CD4-positive, alpha-beta memory T cell (primary cell): ENCODE measurements at regions not wholly inside any gene's neighbourhood (a gene's known extent, or its start where the extent isn't known, plus 50 kb on each side); places are given as distances from the start of the nearest gene placed in this dataset.

ENCODE experiments used
- CTCF ChIA-PET: fragments of 350-600 bp; sonication (Branson Sonifier 250); formaldehyde crosslinking; loops from one replicate; lab custom pipeline; 2021; ENCODE audit warnings: inconsistent platforms; ENCODE audit not compliant: partially characterized antibody; lab: Charles Lee
- POLR2A ChIA-PET: fragments of 350-600 bp; sonication (Branson Sonifier 250); formaldehyde crosslinking; loops from one replicate; lab custom pipeline; 2021; ENCODE audit not compliant: partially characterized antibody; lab: Charles Lee
- DNase-seq, 5 donors: peaks; one replicate each; pipeline versions ENCODE4 v3.0.0 to v3.0.0-alpha.2; 2020 to 2022; ENCODE audit warnings: mixed read lengths in 1 of 5
- H3K27ac ChIP-seq: one replicate; pipeline ENCODE4 v1.7.0; 2013; ENCODE audit warnings: low read depth, low read length
- H3K27me3 ChIP-seq: 2 replicates; pipeline ENCODE4 v1.7.0; 2013; ENCODE audit warnings: mild to moderate bottlenecking, low read length, moderate library complexity; ENCODE audit not compliant: insufficient read depth
- H3K36me3 ChIP-seq: 2 replicates; pipeline ENCODE4 v1.7.0; 2013; ENCODE audit warnings: mild to moderate bottlenecking, low read length, moderate library complexity; ENCODE audit not compliant: insufficient read depth
- H3K4me1 ChIP-seq: 2 replicates; pipeline ENCODE4 v1.7.0; 2013; ENCODE audit warnings: mild to moderate bottlenecking, low read length, moderate library complexity; ENCODE audit not compliant: insufficient read depth
- H3K4me3 ChIP-seq, 2 donors: one replicate each; pipeline ENCODE4 v1.7.0; 2013; ENCODE audit warnings: low read length in 2 of 2, mild to moderate bottlenecking in 1 of 2
- H3K9me3 ChIP-seq, 2 donors: one replicate each; pipeline ENCODE4 v1.7.0; 2013; ENCODE audit warnings: low read length in 2 of 2, control low read depth in 1 of 2; ENCODE audit not compliant: control insufficient read depth in 1 of 2
- H3K27ac Mint-ChIP-seq, 7 donors: one replicate each; pipeline ENCODE4 v1.8.0; 2020 to 2021; ENCODE audit warnings: mixed read lengths in 7 of 7, mild to moderate bottlenecking in 6 of 7, inconsistent platforms in 3 of 7, moderate library complexity in 3 of 7
- H3K27me3 Mint-ChIP-seq, 2 donors: one replicate each; pipeline ENCODE4 v1.8.0; 2020 to 2021; ENCODE audit warnings: mixed read lengths in 2 of 2
- H3K36me3 Mint-ChIP-seq, 2 donors: one replicate each; pipeline ENCODE4 v1.8.0; 2020 to 2021; ENCODE audit warnings: mixed read lengths in 2 of 2, inconsistent platforms in 1 of 2, mild to moderate bottlenecking in 1 of 2
- H3K4me1 Mint-ChIP-seq, 4 donors: one replicate each; pipeline ENCODE4 v1.8.0; 2020 to 2021; ENCODE audit warnings: mixed read lengths in 4 of 4, mild to moderate bottlenecking in 1 of 4
- H3K4me3 Mint-ChIP-seq, 8 donors: one replicate each; pipeline ENCODE4 v1.8.0; 2020 to 2021; ENCODE audit warnings: mixed read lengths in 8 of 8, mild to moderate bottlenecking in 7 of 8, moderate library complexity in 6 of 8, inconsistent platforms in 3 of 8
- H3K9me3 Mint-ChIP-seq, 8 donors: one replicate each; pipeline ENCODE4 v1.8.0; 2020 to 2021; ENCODE audit warnings: mixed read lengths in 8 of 8, mild to moderate bottlenecking in 5 of 8, inconsistent platforms in 3 of 8, moderate library complexity in 1 of 8
- intact Hi-C: fragments of 100-400 bp; cut with micrococcal nuclease; formaldehyde crosslinking; loops from one replicate; pipeline ENCODE4 v1.15.1; 2023

DNA sequence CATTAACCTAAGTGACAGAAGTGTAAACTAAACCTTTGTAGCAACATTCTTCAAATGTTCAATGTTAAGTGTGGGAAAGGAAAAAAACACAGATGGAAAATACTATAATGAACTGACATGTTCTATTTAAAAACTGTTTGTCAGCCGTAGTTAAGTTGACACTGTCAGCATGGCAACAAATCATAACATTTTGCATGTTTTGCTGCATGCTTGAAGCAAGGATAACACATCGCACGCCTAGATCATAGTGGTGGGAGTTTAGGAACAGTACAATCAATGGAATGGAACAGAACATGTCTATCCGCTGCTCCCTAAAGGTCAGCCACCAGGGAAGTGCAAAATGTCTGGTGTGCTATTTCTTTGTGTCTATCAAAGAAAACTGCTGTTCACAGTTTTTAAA is 62.5 kb upstream of the ESRRG start:
- Histone ChIP-seq H3K4me3 (no peak overlapping the region), H3K27ac (no peak overlapping the region), H3K36me3 (no peaks in the 10 kb centered on the region), H3K27me3 (no peaks in the 10 kb centered on the region), H3K9me3 (no peaks in the 10 kb centered on the region), H3K4me1 (no peaks in the 10 kb centered on the region)
- Mint-ChIP-seq H3K4me3 (no peak overlapping the region), H3K27ac (no peak overlapping the region), H3K9me3 (peaks cover 0 to 13% (median 2%) of the 10 kb centered on the region in 8 donors), H3K4me1 (no peaks in the 10 kb centered on the region), H3K36me3 (no peaks in the 10 kb centered on the region), H3K27me3 (no peaks in the 10 kb centered on the region)
- CTCF ChIA-PET: no interaction called here
- intact Hi-C loops: no loop called here
- no peak for DNase-seq
- POLR2A ChIA-PET: no interaction called here

DNA sequence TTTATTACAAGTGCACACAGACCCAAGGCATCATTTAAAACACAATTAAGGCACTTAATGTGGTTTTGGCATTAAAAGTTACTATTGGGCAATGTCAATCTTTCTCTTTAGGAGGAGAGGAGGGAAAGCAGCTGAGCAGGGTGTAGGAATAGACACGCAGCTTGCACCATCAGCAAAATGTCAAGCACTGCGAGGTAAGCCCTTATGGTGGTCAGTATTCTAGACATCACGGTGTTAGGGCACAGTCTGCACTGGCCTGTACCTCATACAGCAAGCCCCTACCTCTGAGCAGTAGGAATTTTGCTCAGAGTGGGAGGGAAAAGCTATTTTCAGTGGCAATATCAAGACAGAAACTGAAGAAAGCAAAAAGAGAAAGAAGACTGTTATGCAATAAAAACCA is 62.0 kb upstream of the ESRRG start:
- Mint-ChIP-seq H3K27me3 (no peaks in the 10 kb centered on the region), H3K4me3 (no peak overlapping the region), H3K36me3 (no peaks in the 10 kb centered on the region), H3K27ac (no peak overlapping the region), H3K9me3 (peaks cover 0 to 8% (median 1%) of the 10 kb centered on the region in 8 donors), H3K4me1 (no peaks in the 10 kb centered on the region)
- DNase-seq: no peak
- no peaks in the 10 kb centered on the region for H3K36me3 ChIP-seq
- H3K4me1 ChIP-seq: no peaks in the 10 kb centered on the region
- intact Hi-C loops: no loop called here
- CTCF ChIA-PET: no interaction called here
- no peak overlapping the region for H3K27ac ChIP-seq
- H3K4me3 ChIP-seq: no peak overlapping the region
- POLR2A ChIA-PET: no interaction called here
- H3K27me3 ChIP-seq: no peaks in the 10 kb centered on the region
- no peaks in the 10 kb centered on the region for H3K9me3 ChIP-seq

DNA sequence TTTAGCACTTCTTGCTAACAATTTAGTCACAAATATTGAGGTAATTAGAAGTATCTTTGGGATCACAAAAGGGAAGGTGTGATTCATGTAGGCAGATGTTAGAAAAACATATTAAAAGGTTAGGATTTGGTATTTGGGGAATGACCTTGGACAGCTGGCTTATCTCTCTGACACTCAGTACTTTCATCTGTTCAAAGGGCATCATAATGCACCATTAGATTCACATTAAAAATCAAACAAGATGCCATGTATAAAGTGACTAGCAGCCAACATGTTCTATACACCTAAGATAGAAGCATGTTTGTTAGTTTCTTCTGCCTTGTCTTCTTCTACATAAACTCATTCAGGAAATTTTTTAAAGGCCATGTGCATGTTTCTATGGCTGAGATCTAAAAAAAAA is 56.5 kb upstream of the ESRRG start:
- Mint-ChIP-seq H3K9me3 (peaks cover 0 to 13% (median 5%) of the 10 kb centered on the region in 8 donors), H3K27me3 (no peaks in the 10 kb centered on the region), H3K4me1 (no peaks in the 10 kb centered on the region), H3K27ac (no peak overlapping the region), H3K4me3 (no peak overlapping the region), H3K36me3 (no peaks in the 10 kb centered on the region)
- ChIA-PET CTCF (no interaction called here), POLR2A (no interaction called here)
- no peak overlapping the region for H3K4me3 ChIP-seq
- DNase-seq: no peak
- H3K27me3 ChIP-seq: no peaks in the 10 kb centered on the region
- H3K36me3 ChIP-seq: no peaks in the 10 kb centered on the region
- no peaks in the 10 kb centered on the region for H3K4me1 ChIP-seq
- intact Hi-C loops: no loop called here
- H3K9me3 ChIP-seq: peaks cover 0 to 3% of the 10 kb centered on the region in 2 donors
- no peak overlapping the region for H3K27ac ChIP-seq

DNA sequence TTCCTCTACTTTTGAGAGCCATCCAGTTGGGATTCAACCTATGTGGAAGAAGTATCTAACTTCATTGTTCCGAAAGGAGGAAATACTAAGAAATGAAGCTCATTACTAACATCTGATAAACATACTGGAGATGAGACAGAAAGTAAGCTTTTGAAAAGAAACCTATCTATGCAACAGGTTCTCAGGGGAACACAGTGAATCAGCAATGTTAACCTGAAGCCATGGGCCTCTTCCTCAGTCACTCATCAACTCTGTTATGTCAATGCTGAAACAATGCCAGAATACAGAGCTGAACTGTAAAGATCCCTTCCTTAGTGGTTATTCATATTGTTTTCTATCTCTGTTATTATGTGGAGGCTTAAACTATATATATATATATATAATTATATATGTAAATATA is 55.5 kb upstream of the ESRRG start:
- Mint-ChIP-seq H3K9me3 (peaks cover 0 to 10% (median 5%) of the 10 kb centered on the region in 8 donors), H3K4me3 (no peak overlapping the region), H3K27me3 (no peaks in the 10 kb centered on the region), H3K36me3 (no peaks in the 10 kb centered on the region), H3K4me1 (no peaks in the 10 kb centered on the region), H3K27ac (no peak overlapping the region)
- POLR2A ChIA-PET: no interaction called here
- intact Hi-C loops: no loop called here
- no peaks in the 10 kb centered on the region for H3K27me3 ChIP-seq
- H3K4me3 ChIP-seq: no peak overlapping the region
- DNase-seq: no peak
- CTCF ChIA-PET: no interaction called here
- no peak overlapping the region for H3K27ac ChIP-seq
- no peaks in the 10 kb centered on the region for H3K4me1 ChIP-seq
- peaks cover 0 to 3% of the 10 kb centered on the region in 2 donors for H3K9me3 ChIP-seq
- no peaks in the 10 kb centered on the region for H3K36me3 ChIP-seq

DNA sequence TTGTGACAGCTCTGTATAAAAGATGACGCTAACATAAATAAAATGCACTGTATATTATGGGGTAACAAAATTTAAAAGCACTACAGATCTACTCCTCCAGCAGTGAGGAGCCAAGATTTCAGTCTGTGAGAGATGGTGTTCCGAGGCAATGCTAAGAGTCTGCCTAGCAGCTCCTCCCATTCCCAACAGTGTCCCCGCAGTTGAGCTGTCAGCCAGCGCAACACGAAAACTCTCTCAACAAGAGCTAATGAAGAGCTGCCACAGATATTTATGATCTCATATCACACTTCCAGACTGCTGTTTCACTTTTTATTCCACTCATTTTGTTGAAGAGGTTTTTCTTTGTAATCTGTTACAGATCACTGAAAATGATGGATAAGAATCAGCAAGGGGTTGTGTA is 53.9 kb upstream of the ESRRG start:
- POLR2A ChIA-PET: no interaction called here
- intact Hi-C loops: no loop called here
- no peaks in the 10 kb centered on the region for H3K36me3 Mint-ChIP-seq

More for the DNA sequence above, 53.9 kb upstream of the ESRRG start:
- Histone ChIP-seq H3K27me3 (no peaks in the 10 kb centered on the region), H3K4me3 (no peak overlapping the region), H3K4me1 (no peaks in the 10 kb centered on the region), H3K27ac (no peak overlapping the region), H3K36me3 (no peaks in the 10 kb centered on the region), H3K9me3 (peaks cover 0 to 3% of the 10 kb centered on the region in 2 donors)
- DNase-seq: no peak
- Mint-ChIP-seq H3K27me3 (no peaks in the 10 kb centered on the region), H3K4me1 (no peaks in the 10 kb centered on the region), H3K4me3 (no peak overlapping the region), H3K27ac (no peak overlapping the region), H3K9me3 (peaks cover 0 to 10% (median 6%) of the 10 kb centered on the region in 8 donors)
- CTCF ChIA-PET: no interaction called here
